NCI-H446 (cell line): ENCODE measurements at regions not wholly inside any gene's neighbourhood (a gene's known extent, or its start where the extent isn't known, plus 50 kb on each side); places are given as distances from the start of the nearest gene placed in this dataset.

Experiments used
- DNase-seq, 2 experiments: peaks; one replicate each; lab custom pipeline; 2025; lab: John Stamatoyannopoulos, UW

DNA sequence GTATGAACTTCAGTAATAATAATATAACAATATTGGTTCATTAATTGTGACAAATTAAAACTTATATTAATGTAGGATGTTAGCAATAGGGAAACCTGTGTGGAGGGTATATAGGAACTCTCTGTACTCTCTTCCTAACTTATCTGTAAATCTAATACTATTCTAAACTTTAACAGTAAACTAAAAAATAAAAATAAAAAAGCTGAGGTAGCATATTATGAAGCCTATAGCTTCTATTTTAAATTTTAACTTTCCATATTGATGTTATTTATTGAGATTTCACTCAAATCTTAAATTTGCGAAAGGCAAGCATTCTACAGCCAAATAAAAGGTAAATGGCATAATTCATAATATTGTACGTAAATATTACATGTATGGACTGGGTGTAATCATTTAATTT is 326.4 kb downstream of the MEI4 start:
- DNase-seq: no peak

GRCh38 chr6:77986380-77987034 is 333.7 kb downstream of the MEI4 start:
- no peak for DNase-seq

- no peak for DNase-seq
These were observed 334.2 kb downstream of the MEI4 start for GRCh38 chr6:77987035-77987384.

- no peak for DNase-seq
These were observed 357.3 kb downstream of the MEI4 start for GRCh38 chr6:78010130-78010529.

DNA sequence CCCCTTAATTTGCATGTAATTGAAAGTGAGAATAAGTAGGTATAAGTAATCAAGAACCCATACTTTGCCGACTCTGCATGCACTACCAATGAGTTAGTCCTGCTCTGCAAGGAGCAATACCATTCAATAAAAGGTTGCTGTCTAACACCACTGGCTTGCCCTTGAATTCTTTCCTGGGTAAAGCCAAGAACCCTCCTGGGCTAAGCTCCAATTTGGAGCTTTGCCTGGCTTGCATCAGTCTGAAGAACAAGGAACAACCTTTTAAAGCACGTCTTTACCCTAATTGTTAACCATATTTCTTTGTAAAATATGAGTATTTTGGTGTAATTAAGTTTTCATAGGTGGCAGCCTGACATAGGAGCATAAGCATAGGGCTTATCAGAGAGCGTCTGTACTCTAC is 367.7 kb downstream of the MEI4 start:
- DNase-seq: no peak

DNA sequence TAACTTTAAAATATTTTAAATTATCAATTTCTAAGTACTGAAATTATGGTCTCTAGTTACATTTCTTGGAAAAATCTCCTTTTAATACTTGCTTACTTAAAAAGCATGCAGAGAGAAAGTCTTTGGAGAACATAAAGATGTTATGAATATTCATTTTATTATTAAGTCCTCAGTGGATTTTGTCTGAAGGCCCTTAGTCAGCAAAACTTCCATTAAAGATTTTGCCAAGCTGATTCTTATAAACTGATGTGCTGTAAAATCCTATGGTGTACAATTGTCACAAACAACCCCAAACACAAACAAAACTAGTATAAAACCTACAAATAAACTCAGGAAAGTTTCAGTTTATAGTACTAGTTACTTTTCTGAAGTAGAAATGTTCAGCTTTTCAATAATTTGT is 372.7 kb downstream of the MEI4 start:
- DNase-seq: no peak

GRCh38 chr6:78031228-78031627 is 378.4 kb downstream of the MEI4 start:
- no peak for DNase-seq

DNA sequence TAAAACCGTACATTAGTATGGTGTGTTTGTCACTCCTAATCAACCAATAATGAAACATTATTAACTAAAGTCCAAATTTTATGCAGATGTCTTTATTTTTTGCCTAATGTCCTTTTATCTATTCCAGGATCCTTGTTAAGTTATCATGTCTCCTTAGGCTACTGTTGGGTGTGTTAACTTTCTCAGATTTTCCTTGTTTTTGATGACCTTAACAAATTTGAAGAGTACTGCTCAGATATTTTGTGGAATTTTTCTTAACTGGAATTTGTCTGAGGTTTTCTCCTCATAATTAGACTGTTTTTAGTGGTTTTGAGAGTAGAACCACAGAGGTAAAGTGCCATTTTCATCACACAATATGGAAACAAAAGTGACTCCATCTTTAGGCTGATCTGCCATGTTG is 406.3 kb downstream of the MEI4 start:
- no peak for DNase-seq

- DNase-seq: no peak
These were observed 410.2 kb downstream of the MEI4 start for GRCh38 chr6:78062993-78063392.

DNA sequence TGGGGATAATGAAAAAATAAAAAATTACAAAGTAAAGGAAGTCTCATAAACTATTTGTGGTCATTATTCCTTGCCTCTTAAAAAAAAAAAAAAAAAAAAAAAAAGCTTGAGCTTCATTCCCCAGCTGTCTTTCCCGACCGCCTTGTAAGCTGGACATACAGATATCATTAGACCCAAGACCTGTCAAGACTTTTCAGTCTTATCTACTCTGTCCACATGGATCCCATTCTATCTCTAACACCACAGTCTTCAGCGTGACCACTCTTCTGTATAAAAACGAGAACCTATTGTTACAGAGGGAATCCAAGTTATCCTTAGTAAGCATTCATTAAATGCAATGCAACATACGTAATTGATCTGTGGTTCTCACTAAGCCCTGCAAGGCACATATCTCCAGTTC is 423.5 kb downstream of the MEI4 start:
- no peak for DNase-seq

GRCh38 chr6:78089531-78089930 is 436.7 kb downstream of the MEI4 start:
- DNase-seq: no peak

- no peak for DNase-seq
These were observed 441.1 kb downstream of the MEI4 start for GRCh38 chr6:78093906-78094305.

DNA sequence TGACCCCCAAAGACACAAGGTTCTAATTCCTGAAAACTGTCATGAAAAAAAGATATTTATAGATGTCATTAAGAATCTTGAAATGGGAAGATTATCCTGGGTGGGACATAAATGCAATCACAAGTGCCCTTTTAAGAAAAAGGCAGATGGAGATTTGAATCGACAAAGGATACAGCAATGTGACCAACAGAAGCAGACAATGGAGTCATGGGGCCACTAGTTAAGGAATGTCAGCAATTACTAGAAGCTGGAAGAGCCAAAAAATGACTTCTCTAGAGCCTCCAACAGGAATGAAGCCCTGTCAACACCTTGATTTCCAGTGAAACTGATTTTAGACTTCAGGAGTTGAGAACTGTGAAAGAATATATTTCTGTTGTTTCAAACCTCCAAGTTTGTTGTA is 448.5 kb downstream of the MEI4 start:
- no peak for DNase-seq

GRCh38 chr6:78110641-78111040 is 457.8 kb downstream of the MEI4 start:
- no peak for DNase-seq

DNA sequence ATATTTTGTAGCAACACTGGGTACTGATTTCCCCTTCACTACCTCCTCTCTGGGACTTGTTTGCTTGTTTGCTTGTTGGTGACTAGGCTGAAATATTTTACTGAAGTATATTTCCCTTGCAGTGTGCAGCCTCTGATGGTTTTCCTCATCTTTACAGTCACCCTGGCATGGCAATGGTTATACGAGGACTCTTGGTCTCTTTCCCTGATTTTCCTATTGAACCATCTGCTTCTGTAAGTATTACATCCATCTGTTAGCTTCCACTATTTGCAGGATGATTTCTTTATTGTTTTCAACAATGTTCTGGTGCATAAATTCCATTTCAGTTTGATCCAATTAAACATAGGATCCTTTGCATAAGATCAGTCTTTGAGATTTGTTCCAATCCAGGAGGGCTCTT is 465.1 kb downstream of the MEI4 start:
- no peak for DNase-seq

DNA sequence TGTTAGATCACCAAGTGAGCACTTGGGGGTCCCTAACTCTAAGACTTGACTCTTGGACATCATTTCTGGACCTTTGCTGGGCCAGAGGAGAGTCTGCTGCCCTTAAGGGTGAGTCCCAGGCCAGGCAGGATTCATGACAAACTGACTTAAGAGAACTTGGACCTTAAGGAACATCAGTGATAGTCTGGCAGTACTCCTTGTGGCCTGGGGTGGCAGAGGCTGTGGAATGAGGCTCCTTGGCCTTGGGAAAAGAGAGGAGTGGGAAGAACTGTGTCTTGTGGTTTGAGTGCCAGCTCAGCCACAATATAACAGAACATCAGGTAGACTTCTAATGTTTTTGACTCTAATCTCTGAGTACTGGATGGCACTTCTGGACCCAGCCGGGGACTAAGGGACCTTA is 478.7 kb downstream of the MEI4 start:
- DNase-seq: no peak

GRCh38 chr6:78132671-78133410 is 480.0 kb downstream of the MEI4 start:
- no peak for DNase-seq

- no peak for DNase-seq
These were observed 497.6 kb downstream of the MEI4 start for GRCh38 chr6:78150425-78150824.

GRCh38 chr6:78153976-78154375 is 501.1 kb downstream of the MEI4 start:
- no peak for DNase-seq

DNA sequence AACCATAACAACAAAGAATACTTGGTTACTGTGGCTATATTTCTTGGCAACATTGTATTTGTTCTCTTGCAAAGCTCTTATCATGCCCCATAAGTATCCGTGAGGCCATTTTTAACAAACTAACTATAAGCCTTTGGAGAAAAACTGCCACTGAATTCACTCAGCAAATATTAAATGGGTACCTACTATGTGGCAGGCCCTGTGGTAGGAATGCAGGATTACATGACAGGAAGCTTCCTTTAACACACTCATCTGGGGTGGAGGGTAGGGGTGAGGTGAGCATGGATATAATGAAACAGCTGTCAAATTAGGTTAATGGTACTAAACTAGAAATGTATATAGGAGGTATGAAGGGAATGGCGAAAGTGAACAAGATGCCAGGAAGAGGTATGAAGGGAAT is 504.8 kb downstream of the MEI4 start:
- DNase-seq: no peak

GRCh38 chr6:78188891-78189290 is 536.1 kb downstream of the MEI4 start:
- DNase-seq: no peak

DNA sequence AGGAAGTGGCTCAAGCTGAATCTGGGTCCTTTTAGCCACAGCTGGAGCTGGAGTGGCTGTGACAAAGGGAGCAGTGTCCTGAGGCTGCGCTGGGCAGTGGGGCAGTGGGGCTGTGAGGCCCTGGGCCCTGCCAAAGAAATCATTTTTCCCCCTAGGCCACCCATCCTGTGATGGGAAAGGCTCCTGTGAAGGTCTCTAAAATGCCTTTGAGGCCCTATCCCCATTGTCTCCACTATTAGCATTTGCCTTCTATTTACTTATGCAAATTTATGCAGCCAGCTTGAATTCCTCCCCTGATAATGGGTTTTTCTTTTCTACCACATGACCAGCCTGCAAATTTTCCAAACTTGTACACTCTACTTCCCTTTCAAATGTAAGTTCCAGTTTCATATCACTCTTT is 539.2 kb downstream of the MEI4 start:
- DNase-seq: no peak

DNA sequence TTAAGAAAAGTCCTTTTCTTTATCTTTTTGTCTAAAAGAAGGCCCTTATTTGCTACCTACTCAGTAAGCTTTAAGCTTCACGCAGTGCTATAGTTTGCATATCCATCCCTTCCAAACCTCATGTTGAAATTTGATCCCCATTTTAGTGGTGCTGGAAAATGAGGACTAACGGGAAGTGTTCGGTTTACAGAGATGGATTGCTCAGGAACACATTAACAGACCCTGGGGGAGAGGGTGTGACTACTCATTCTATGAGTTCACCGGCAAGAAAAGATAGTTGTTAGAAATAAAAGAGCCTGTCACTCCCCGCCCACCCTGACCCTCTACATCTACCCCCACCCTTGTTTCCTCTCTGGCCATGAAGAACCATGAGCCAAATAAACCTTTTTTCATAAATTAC is 546.2 kb downstream of the MEI4 start:
- DNase-seq: no peak

DNA sequence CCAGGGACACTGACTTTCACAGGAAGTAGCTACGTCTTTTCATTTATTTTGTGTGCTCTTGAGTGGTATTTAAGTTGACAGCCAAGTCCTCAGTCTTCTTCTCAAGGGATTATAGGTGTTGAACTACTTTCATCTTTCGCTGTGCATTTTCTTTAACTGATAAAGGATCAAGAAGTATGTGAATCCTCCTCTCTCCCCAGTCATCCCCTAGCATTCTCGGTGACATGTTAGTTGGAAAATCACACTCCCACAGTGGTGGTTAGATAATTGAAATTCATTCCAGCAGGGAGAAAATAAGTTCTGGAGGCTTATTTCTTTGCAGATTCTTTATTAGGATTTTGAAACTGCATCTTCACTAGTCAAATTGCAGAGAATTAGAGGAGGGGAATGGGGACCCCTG is 569.4 kb downstream of the MEI4 start:
- DNase-seq: no peak
